Loucy (cell line): ENCODE measurements at regions not wholly inside any gene's neighbourhood (a gene's known extent, or its start where the extent isn't known, plus 50 kb on each side); places are given as distances from the start of the nearest gene placed in this dataset.

Experiments
- H2AFZ ChIP-seq: fragments of 200-600 bp; sonication (generic); 2 replicates; pipeline ENCODE4 v1.6.0; 2016; ENCODE audit warnings: antibody characterized with exemption, mild to moderate bottlenecking, low read length, moderate library complexity
- H3F3A ChIP-seq: fragments of 200-600 bp; 2 replicates; pipeline ENCODE4 v1.6.0; 2016; ENCODE audit warnings: antibody characterized with exemption, low read depth, mild to moderate bottlenecking
- H3K27me3 ChIP-seq: fragments of 200-600 bp; sonication (generic); 2 replicates; pipeline ENCODE4 v1.6.1; 2014; ENCODE audit warnings: low read length, mild to moderate bottlenecking; ENCODE audit not compliant: insufficient read depth, poor library complexity, severe bottlenecking
- H3K36me3 ChIP-seq: fragments of 200-600 bp; sonication (generic); 2 replicates; pipeline ENCODE4 v1.6.1; 2016; ENCODE audit warnings: low read length; ENCODE audit not compliant: insufficient read depth
- H3K4me1 ChIP-seq: fragments of 200-600 bp; sonication (generic); 2 replicates; pipeline ENCODE4 v1.5.1; 2014; ENCODE audit warnings: low read length, mild to moderate bottlenecking; ENCODE audit not compliant: insufficient read depth, poor library complexity, severe bottlenecking
- H3K4me2 ChIP-seq: fragments of 200-600 bp; sonication (generic); 2 replicates; pipeline ENCODE4 v1.6.0; 2014; ENCODE audit warnings: antibody characterized with exemption, low read length, low read depth, mild to moderate bottlenecking; ENCODE audit not compliant: poor library complexity, severe bottlenecking
- H3K4me3 ChIP-seq: fragments of 200-600 bp; sonication (generic); 2 replicates; pipeline ENCODE4 v1.5.1; 2014; ENCODE audit warnings: low read length, mild to moderate bottlenecking, mixed read lengths; ENCODE audit not compliant: poor library complexity, severe bottlenecking
- H3K79me2 ChIP-seq: fragments of 200-600 bp; sonication (generic); 2 replicates; pipeline ENCODE4 v1.6.1; 2014; ENCODE audit warnings: low read length; ENCODE audit not compliant: insufficient read depth
- H3K9ac ChIP-seq: fragments of 200-600 bp; sonication (generic); 2 replicates; pipeline ENCODE4 v1.6.0; 2014; ENCODE audit warnings: mild to moderate bottlenecking, low read depth, low read length, moderate library complexity; ENCODE audit not compliant: poor library complexity, severe bottlenecking
- H3K9me2 ChIP-seq: fragments of 200-600 bp; sonication (generic); replicated peaks from 2 replicates; pipeline ENCODE4 v1.6.1; 2016; ENCODE audit warnings: low read depth, low read length, mixed read lengths
- H3K9me3 ChIP-seq: fragments of 200-600 bp; sonication (generic); 2 replicates; pipeline ENCODE4 v1.6.1; 2014; ENCODE audit warnings: mild to moderate bottlenecking, antibody characterized with exemption, low read length, low read depth; ENCODE audit not compliant: insufficient read depth
- H4K20me1 ChIP-seq: fragments of 200-600 bp; sonication (generic); 2 replicates; pipeline ENCODE4 v1.6.0; 2014; ENCODE audit warnings: antibody characterized with exemption, low read length, mild to moderate bottlenecking; ENCODE audit not compliant: insufficient read depth, poor library complexity, severe bottlenecking
- EZH2phosphoT487 ChIP-seq: fragments of 200-600 bp; IDR thresholded peaks from 2 replicates; pipeline ENCODE4 v1.6.1; 2018; ENCODE audit warnings: antibody characterized with exemption, mild to moderate bottlenecking, moderate library complexity, borderline replicate concordance
- TF ChIP-seq, protein P1 (sequence below): fragments of 200-600 bp; sonication (generic); conservative IDR thresholded peaks from 2 replicates; pipeline ENCODE4 v1.5.1; 2014; ENCODE audit warnings: mild to moderate bottlenecking, antibody characterized with exemption, low read length

DNA sequence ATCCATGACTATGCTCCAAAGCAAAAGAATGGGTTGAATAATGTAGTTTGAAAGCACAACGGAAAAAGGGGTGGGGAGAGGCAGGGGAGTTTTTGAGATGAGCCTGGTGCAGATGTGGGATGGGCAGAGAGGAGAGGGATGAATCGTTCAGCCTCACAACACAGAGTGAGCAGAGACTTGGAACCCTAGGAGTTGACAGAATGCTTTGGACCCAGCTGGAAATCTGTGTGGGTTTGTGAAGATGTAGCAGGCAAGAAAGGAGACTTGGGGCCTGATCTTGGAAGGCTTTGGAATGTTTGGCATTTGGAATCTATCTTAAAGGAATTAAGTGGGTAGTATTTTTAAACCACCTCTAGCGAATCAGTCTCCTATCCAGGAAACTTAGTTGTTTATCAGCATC, 66.0 kb upstream of the KCTD1 start:
- Histone ChIP-seq H3F3A (no peaks in the 10 kb centered on the region), H3K79me2 (no peaks in the 10 kb centered on the region), H3K27me3 (no peaks in the 10 kb centered on the region), H3K9me3 (no peaks in the 10 kb centered on the region), H3K4me3 (no peak overlapping the region), H3K9ac (no peak overlapping the region), H2AFZ (no peak overlapping the region), H3K4me2 (no peak overlapping the region), H3K36me3 (no peaks in the 10 kb centered on the region), H4K20me1 (no peaks in the 10 kb centered on the region), H3K4me1 (peaks cover 5% of the 10 kb centered on the region), H3K9me2 (no peaks in the 10 kb centered on the region)
- TF ChIP-seq, protein P1, sequence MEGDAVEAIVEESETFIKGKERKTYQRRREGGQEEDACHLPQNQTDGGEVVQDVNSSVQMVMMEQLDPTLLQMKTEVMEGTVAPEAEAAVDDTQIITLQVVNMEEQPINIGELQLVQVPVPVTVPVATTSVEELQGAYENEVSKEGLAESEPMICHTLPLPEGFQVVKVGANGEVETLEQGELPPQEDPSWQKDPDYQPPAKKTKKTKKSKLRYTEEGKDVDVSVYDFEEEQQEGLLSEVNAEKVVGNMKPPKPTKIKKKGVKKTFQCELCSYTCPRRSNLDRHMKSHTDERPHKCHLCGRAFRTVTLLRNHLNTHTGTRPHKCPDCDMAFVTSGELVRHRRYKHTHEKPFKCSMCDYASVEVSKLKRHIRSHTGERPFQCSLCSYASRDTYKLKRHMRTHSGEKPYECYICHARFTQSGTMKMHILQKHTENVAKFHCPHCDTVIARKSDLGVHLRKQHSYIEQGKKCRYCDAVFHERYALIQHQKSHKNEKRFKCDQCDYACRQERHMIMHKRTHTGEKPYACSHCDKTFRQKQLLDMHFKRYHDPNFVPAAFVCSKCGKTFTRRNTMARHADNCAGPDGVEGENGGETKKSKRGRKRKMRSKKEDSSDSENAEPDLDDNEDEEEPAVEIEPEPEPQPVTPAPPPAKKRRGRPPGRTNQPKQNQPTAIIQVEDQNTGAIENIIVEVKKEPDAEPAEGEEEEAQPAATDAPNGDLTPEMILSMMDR: no peak
- no peak for TF ChIP-seq EZH2phosphoT487
